DMS79 (cell line): ENCODE measurements at regions not wholly inside any gene's neighbourhood (a gene's known extent, or its start where the extent isn't known, plus 50 kb on each side); places are given as distances from the start of the nearest gene placed in this dataset.
"Not testable (repeated sequence)": the region's sequence is repeated elsewhere in the genome, so short reads cannot be mapped to it uniquely, and the experiment has no call there.

Source experiments
- DNase-seq: peaks from one replicate; lab custom pipeline; 2025; lab: John Stamatoyannopoulos, UW

GRCh38 chr3:34876997-34877396 lies 762.3 kb upstream of the ARPP21 start:
- no peak for DNase-seq

GRCh38 chr3:34878488-34878887 lies 760.8 kb upstream of the ARPP21 start:
- DNase-seq, result no peak

- no peak for DNase-seq
Measured at GRCh38 chr3:34881026-34881425, 758.3 kb upstream of the ARPP21 start.

GRCh38 chr3:34882764-34883163 lies 756.6 kb upstream of the ARPP21 start:
- no peak for DNase-seq

- DNase-seq, result no peak
Measured at GRCh38 chr3:34884007-34884406, 755.3 kb upstream of the ARPP21 start.

GRCh38 chr3:34886443-34886842 lies 752.9 kb upstream of the ARPP21 start:
- no peak for DNase-seq

GRCh38 chr3:34889641-34890040 lies 749.7 kb upstream of the ARPP21 start:
- no peak for DNase-seq

- no peak for DNase-seq
Measured at GRCh38 chr3:34890247-34890646, 749.1 kb upstream of the ARPP21 start.

- no peak for DNase-seq
Measured at GRCh38 chr3:34891941-34892340, 747.4 kb upstream of the ARPP21 start.

- DNase-seq, result no peak
Measured at GRCh38 chr3:34895841-34896240, 743.5 kb upstream of the ARPP21 start.

- DNase-seq, result not testable (repeated sequence)
Measured at GRCh38 chr3:34909679-34910078, 729.6 kb upstream of the ARPP21 start.

GRCh38 chr3:34919025-34919424 lies 720.3 kb upstream of the ARPP21 start:
- no peak for DNase-seq

- no peak for DNase-seq
Measured at GRCh38 chr3:34920806-34921205, 718.5 kb upstream of the ARPP21 start.

GRCh38 chr3:34924961-34925360 lies 714.4 kb upstream of the ARPP21 start:
- no peak for DNase-seq

- DNase-seq, result no peak
Measured at GRCh38 chr3:34925851-34926250, 713.5 kb upstream of the ARPP21 start.

- DNase-seq, result no peak
Measured at GRCh38 chr3:34929036-34929435, 710.3 kb upstream of the ARPP21 start.

- DNase-seq, result no peak
Measured at GRCh38 chr3:34934660-34935059, 704.7 kb upstream of the ARPP21 start.

GRCh38 chr3:34938784-34939183 lies 700.5 kb upstream of the ARPP21 start:
- DNase-seq, result no peak

- no peak for DNase-seq
Measured at GRCh38 chr3:34942256-34942655, 697.1 kb upstream of the ARPP21 start.

GRCh38 chr3:34947834-34948233 lies 691.5 kb upstream of the ARPP21 start:
- DNase-seq, result no peak

- DNase-seq, result no peak
Measured at GRCh38 chr3:34948517-34948916, 690.8 kb upstream of the ARPP21 start.

GRCh38 chr3:34955680-34956079 lies 683.6 kb upstream of the ARPP21 start:
- DNase-seq, result no peak

- no peak for DNase-seq
Measured at GRCh38 chr3:34956511-34956910, 682.8 kb upstream of the ARPP21 start.

GRCh38 chr3:34957677-34958076 lies 681.6 kb upstream of the ARPP21 start:
- no peak for DNase-seq

- DNase-seq, result no peak
Measured at GRCh38 chr3:34969513-34969912, 669.8 kb upstream of the ARPP21 start.
